ENCODE measurements at regions not wholly inside any gene's neighbourhood (a gene's known extent, or its start where the extent isn't known, plus 50 kb on each side); places are given as distances from the start of the nearest gene placed in this dataset.

GRCh38 chr1:234927971-234928640 is 200.5 kb downstream of the TOMM20 start:
- DNase-seq, result no peak
- Mint-ChIP-seq H3K4me3 (ENCODE audit: unreplicated experiment) (no peak overlapping the region), H3K9me3 (ENCODE audit: unreplicated experiment) (peaks cover 1% of the 10 kb centered on the region), H3K27ac (ENCODE audit: unreplicated experiment) (no peak overlapping the region), H3K27me3 (ENCODE audit: unreplicated experiment) (peaks cover 14% of the 10 kb centered on the region), H3K36me3 (ENCODE audit: unreplicated experiment) (no peaks in the 10 kb centered on the region), H3K4me1 (ENCODE audit: low read depth, unreplicated experiment) (peaks cover 24% of the 10 kb centered on the region)
- TF ChIP-seq, protein P1, sequence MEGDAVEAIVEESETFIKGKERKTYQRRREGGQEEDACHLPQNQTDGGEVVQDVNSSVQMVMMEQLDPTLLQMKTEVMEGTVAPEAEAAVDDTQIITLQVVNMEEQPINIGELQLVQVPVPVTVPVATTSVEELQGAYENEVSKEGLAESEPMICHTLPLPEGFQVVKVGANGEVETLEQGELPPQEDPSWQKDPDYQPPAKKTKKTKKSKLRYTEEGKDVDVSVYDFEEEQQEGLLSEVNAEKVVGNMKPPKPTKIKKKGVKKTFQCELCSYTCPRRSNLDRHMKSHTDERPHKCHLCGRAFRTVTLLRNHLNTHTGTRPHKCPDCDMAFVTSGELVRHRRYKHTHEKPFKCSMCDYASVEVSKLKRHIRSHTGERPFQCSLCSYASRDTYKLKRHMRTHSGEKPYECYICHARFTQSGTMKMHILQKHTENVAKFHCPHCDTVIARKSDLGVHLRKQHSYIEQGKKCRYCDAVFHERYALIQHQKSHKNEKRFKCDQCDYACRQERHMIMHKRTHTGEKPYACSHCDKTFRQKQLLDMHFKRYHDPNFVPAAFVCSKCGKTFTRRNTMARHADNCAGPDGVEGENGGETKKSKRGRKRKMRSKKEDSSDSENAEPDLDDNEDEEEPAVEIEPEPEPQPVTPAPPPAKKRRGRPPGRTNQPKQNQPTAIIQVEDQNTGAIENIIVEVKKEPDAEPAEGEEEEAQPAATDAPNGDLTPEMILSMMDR (IDR thresholded peaks at IDR 0.05; ENCODE audit: partially characterized antibody, unreplicated experiment), result no peak

GRCh38 chr1:234927312-234927970 is 201.2 kb downstream of the TOMM20 start:
- peaks cover 24% of the 10 kb centered on the region for H3K4me1 Mint-ChIP-seq (ENCODE audit: low read depth, unreplicated experiment)
- peaks cover 14% of the 10 kb centered on the region for H3K27me3 Mint-ChIP-seq (ENCODE audit: unreplicated experiment)
- TF ChIP-seq, protein P1 (IDR thresholded peaks at IDR 0.05; ENCODE audit: partially characterized antibody, unreplicated experiment), result no peak
- no peak overlapping the region for H3K4me3 Mint-ChIP-seq (ENCODE audit: unreplicated experiment)
- DNase-seq, result no peak
- no peaks in the 10 kb centered on the region for H3K36me3 Mint-ChIP-seq (ENCODE audit: unreplicated experiment)
- H3K27ac Mint-ChIP-seq (ENCODE audit: unreplicated experiment), result peak overlapping the region; percentile 48
- H3K9me3 Mint-ChIP-seq (ENCODE audit: unreplicated experiment), result peaks cover 1% of the 10 kb centered on the region

DNA sequence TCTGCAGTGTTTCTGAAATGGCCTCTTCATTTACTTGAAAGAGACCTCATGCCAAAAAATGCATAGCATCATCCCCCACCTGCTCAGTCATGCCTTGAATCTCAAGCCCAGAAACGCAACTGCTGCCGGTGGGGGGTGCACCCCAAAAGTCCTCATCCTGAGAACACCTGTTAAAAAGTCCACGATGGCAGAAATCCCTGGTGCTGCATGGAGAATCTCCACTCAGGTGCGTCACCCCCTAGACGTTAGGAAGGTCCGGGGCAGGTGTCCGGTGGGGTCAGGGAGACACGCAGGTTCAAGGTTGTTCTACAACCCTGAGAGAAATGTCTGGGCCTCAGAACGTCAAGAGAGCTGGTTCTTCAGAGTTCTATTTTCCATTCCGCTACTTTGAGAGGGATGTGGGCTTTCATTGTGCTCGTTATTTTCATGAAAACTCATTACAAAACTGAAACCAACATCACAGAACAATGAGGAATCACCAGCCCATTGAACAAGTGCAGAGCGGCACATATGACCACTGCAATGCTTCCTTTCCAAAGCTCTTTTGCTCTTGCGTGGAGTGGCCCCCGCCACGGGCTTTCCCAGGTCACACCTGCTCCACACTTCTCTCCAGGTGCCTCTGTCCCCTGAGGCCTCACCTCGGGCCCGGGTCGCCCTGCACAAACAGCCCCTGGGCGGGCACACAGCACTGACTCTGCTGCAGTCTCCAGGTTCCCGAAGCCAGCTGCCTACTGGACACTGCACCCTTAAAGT is 201.9 kb downstream of the TOMM20 start:
- no peak overlapping the region for H3K4me3 Mint-ChIP-seq (ENCODE audit: unreplicated experiment)
- no peak for DNase-seq
- TF ChIP-seq, protein P1 (IDR thresholded peaks at IDR 0.05; ENCODE audit: partially characterized antibody, unreplicated experiment), result no peak
- H3K9me3 Mint-ChIP-seq (ENCODE audit: unreplicated experiment), result peaks cover 1% of the 10 kb centered on the region
- H3K4me1 Mint-ChIP-seq (ENCODE audit: low read depth, unreplicated experiment), result peaks cover 24% of the 10 kb centered on the region
- H3K36me3 Mint-ChIP-seq (ENCODE audit: unreplicated experiment), result no peaks in the 10 kb centered on the region
- H3K27me3 Mint-ChIP-seq (ENCODE audit: unreplicated experiment), result peaks cover 10% of the 10 kb centered on the region
- no peak overlapping the region for H3K27ac Mint-ChIP-seq (ENCODE audit: unreplicated experiment)

DNA sequence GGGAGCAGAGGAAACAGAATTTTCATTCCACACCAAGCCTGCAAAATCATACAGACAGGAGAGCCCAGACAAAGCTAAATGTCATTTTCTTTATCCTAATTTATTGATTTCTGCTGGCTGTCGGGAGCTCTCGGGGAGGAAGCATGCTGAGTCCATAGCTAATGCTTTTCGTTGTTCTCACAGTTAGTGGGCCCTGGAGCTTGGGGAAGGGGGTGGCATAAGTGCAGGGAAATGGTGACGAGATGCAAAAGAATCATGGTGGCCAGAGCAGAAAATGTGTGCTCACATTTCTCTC is 202.4 kb downstream of the TOMM20 start:
- no peak overlapping the region for H3K27ac Mint-ChIP-seq (ENCODE audit: unreplicated experiment)
- peaks cover 24% of the 10 kb centered on the region for H3K4me1 Mint-ChIP-seq (ENCODE audit: low read depth, unreplicated experiment)
- no peak for DNase-seq
- peaks cover 1% of the 10 kb centered on the region for H3K9me3 Mint-ChIP-seq (ENCODE audit: unreplicated experiment)
- H3K36me3 Mint-ChIP-seq (ENCODE audit: unreplicated experiment), result no peaks in the 10 kb centered on the region
- no peak overlapping the region for H3K4me3 Mint-ChIP-seq (ENCODE audit: unreplicated experiment)
- TF ChIP-seq, protein P1 (IDR thresholded peaks at IDR 0.05; ENCODE audit: partially characterized antibody, unreplicated experiment), result no peak
- peaks cover 10% of the 10 kb centered on the region for H3K27me3 Mint-ChIP-seq (ENCODE audit: unreplicated experiment)
